Nephron progenitor cell (in vitro differentiated cells): ENCODE measurements at regions not wholly inside any gene's neighbourhood (a gene's known extent, or its start where the extent isn't known, plus 50 kb on each side); places are given as distances from the start of the nearest gene placed in this dataset.

Source experiments
- DNase-seq: peaks from one replicate; pipeline ENCODE4 v3.0.0; 2021
- H3K27ac Mint-ChIP-seq: 2 replicates; pipeline ENCODE4 v1.8.0; 2021; ENCODE audit warnings: mild to moderate bottlenecking, moderate library complexity, mixed read lengths
- H3K27me3 Mint-ChIP-seq: 2 replicates; pipeline ENCODE4 v1.8.0; 2021; ENCODE audit warnings: mild to moderate bottlenecking, low read depth, mixed read lengths; ENCODE audit not compliant: poor library complexity
- H3K36me3 Mint-ChIP-seq: 2 replicates; pipeline ENCODE4 v1.8.0; 2021; ENCODE audit warnings: low read depth, mixed read lengths
- H3K4me1 Mint-ChIP-seq: 2 replicates; pipeline ENCODE4 v1.8.0; 2021; ENCODE audit warnings: mixed read lengths
- H3K4me3 Mint-ChIP-seq: 2 replicates; pipeline ENCODE4 v1.8.0; 2021; ENCODE audit warnings: mild to moderate bottlenecking, moderate library complexity, mixed read lengths
- H3K9me3 Mint-ChIP-seq: 2 replicates; pipeline ENCODE4 v1.8.0; 2021; ENCODE audit warnings: mild to moderate bottlenecking, moderate library complexity, mixed read lengths
- CTCF ChIP-seq: fragments of 200-600 bp; sonication (generic); IDR thresholded peaks from 2 replicates; pipeline ENCODE4 v1.5.0; 2021; ENCODE audit warnings: antibody characterized with exemption

- no peak overlapping the region for H3K4me3 Mint-ChIP-seq
- no peak overlapping the region for H3K27ac Mint-ChIP-seq
- no peak for TF ChIP-seq CTCF
- H3K4me1 Mint-ChIP-seq: no peaks in the 10 kb centered on the region
- no peaks in the 10 kb centered on the region for H3K36me3 Mint-ChIP-seq
- H3K9me3 Mint-ChIP-seq: peaks cover under 1% of the 10 kb centered on the region
- H3K27me3 Mint-ChIP-seq: peaks cover 31% of the 10 kb centered on the region
- DNase-seq: no peak
Measured at GRCh38 chr17:21517538-21518293, 141.6 kb downstream of the KCNJ12 start.

- Mint-ChIP-seq H3K4me3 (no peak overlapping the region), H3K9me3 (peaks cover 5% of the 10 kb centered on the region), H3K27ac (no peak overlapping the region), H3K4me1 (peaks cover 5% of the 10 kb centered on the region), H3K27me3 (peaks cover 13% of the 10 kb centered on the region), H3K36me3 (no peaks in the 10 kb centered on the region)
- TF ChIP-seq CTCF: no peak
- DNase-seq: no peak
Measured at GRCh38 chr17:21522755-21523336, 146.7 kb downstream of the KCNJ12 start.

- no peak for DNase-seq
- TF ChIP-seq CTCF: no peak
- Mint-ChIP-seq H3K4me1 (peaks cover 5% of the 10 kb centered on the region), H3K36me3 (no peaks in the 10 kb centered on the region), H3K4me3 (no peak overlapping the region), H3K27me3 (peaks cover 13% of the 10 kb centered on the region), H3K9me3 (peaks cover 5% of the 10 kb centered on the region), H3K27ac (no peak overlapping the region)
Measured at GRCh38 chr17:21523497-21524210, 147.5 kb downstream of the KCNJ12 start.

- no peak for TF ChIP-seq CTCF
Measured at GRCh38 chr17:21524211-21524591, 148.0 kb downstream of the KCNJ12 start.

GRCh38 chr17:21525464-21526130, 149.4 kb downstream of the KCNJ12 start:
- no peak overlapping the region for H3K27ac Mint-ChIP-seq
- DNase-seq: no peak
- H3K4me1 Mint-ChIP-seq: peaks cover 5% of the 10 kb centered on the region
- no peaks in the 10 kb centered on the region for H3K36me3 Mint-ChIP-seq
- H3K27me3 Mint-ChIP-seq: peaks cover 10% of the 10 kb centered on the region
- peaks cover 9% of the 10 kb centered on the region for H3K9me3 Mint-ChIP-seq
- H3K4me3 Mint-ChIP-seq: no peak overlapping the region
- no peak for TF ChIP-seq CTCF

More at GRCh38 chr17:21524211-21524591, 148.0 kb downstream of the KCNJ12 start:
- no peak overlapping the region for H3K27ac Mint-ChIP-seq
- DNase-seq: no peak
- H3K4me1 Mint-ChIP-seq: peaks cover 5% of the 10 kb centered on the region
- peaks cover 5% of the 10 kb centered on the region for H3K9me3 Mint-ChIP-seq
- H3K27me3 Mint-ChIP-seq: peaks cover 13% of the 10 kb centered on the region
- no peak overlapping the region for H3K4me3 Mint-ChIP-seq
- H3K36me3 Mint-ChIP-seq: no peaks in the 10 kb centered on the region
